HUDEP-2 (cell line): ENCODE measurements at regions not wholly inside any gene's neighbourhood (a gene's known extent, or its start where the extent isn't known, plus 50 kb on each side); places are given as distances from the start of the nearest gene placed in this dataset.
"Not testable (repeated sequence)": the region's sequence is repeated elsewhere in the genome, so short reads cannot be mapped to it uniquely, and the experiment has no call there.

Source experiments
- DNase-seq, 76 experiments: peaks; one replicate each; lab custom pipeline; 2025; ENCODE audit not compliant: unreplicated experiment in 76 of 76; lab: John Stamatoyannopoulos, UW

DNA sequence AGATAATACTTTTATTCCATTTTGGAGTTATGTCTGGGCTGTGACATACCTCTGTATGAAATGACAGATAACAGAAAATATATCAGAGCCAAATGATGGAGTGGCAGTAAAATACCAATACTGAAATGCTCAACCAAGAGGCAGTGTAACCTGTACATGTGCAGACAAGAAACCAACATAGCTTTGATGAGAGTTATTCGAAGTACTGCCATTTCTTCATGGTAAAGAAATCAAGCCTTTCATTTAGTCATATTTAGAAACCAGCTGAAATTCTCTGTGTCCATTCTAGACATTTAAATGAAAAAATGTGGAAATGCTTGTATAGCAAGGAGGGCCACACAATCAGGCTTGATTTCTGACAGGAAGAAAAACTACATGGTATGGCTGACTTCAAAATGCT lies 127.1 kb upstream of the PTPRZ1 start:
- no peak for DNase-seq

DNA sequence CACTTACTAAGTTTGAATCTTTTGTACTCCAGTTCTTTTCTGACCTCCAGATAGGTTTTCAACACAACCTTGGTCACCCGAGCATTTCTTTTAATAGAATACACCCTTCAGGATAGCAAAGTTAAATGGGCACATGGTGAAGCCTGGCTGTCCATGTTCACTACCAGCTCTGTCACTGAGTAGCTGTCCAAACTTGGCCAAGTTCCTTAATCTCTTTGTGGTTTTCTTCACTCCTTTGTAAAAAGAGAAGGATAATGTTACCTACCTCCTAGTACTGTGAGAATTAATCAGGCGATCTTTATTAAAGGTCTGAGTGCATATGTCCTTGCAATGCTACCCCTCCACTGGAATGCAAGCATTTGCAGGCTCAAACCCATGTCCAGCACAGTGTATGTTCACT lies 128.1 kb upstream of the PTPRZ1 start:
- DNase-seq: no peak

GRCh38 chr7:121744319-121744718 lies 128.6 kb upstream of the PTPRZ1 start:
- DNase-seq: no peak

GRCh38 chr7:121741896-121742295 lies 131.1 kb upstream of the PTPRZ1 start:
- DNase-seq: no peak

DNA sequence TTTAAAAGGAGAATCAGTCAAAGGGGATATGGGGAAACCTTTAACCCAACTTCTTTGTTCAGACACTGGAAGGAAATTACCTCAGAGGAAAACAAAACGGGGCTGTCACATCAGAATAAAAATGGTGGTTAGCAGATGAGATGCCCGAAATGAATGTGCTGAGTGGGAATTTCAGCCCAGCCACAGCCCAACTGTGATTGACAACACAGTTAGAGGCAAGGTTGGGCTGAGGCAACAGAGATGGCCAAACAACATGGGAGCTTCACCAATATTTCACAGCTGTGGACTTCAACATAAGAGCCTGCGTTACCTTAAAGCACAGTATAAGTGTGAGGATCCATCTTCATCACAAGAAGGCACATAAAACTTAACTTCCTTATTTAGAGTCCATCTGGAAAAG lies 133.5 kb upstream of the PTPRZ1 start:
- no peak for DNase-seq

- DNase-seq: no peak
Observed at GRCh38 chr7:121730869-121731268, 142.1 kb upstream of the PTPRZ1 start.

DNA sequence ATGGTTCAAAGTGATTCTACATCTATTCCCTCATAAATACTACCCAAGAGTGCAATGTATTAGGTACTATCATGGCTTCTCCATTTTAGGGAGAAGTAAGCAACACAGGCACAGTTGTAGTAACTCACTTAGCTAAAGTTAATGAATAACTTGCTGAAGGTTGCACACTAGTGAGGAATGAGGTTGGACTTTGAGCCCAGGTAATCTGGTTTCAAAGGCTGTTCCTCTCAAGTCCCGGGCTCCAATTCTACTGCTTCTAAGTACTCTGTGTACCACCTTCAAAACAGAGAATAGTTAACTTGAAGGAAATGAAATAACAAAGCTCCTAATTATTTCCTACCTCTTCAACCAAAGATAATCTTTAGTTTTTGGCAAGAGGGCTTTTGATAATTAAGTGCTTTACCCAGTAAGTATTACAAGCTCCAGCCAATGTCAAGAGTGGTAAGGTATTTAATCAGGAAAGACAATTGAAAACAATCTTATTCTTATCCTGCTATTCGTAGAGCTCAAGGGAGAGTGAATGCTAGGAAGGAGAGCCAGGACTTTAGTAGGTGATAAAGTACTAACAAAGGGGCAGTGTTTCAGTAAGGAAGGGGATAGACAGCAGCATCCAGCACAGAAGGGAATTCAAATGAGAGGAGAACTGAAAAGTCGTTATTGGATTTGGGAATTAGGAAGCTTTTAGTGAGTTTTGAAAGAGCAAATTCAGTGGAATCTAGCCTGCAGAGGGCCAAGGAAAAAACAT lies 158.2 kb upstream of the PTPRZ1 start:
- DNase-seq: no peak

DNA sequence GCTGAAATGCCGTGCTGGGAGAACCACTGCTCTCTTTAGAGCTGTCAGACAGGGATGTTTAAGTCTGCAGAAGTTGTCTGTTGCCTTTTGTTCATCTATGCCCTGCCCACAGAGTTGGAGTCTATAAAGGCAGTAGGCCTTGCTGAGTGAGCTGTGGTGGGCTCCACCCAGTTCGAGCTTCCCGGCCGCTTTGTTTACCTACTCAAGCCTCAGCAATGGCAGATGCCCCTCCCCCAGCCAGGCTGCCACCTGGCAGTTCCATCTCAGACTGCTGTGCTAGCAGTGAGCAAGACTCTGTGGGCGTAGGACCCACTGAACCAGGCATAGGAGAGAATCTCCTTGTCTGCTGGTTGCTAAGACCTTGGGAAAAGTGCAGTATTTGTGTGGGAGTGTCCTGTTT lies 160.0 kb upstream of the PTPRZ1 start:
- DNase-seq: not testable (repeated sequence)

DNA sequence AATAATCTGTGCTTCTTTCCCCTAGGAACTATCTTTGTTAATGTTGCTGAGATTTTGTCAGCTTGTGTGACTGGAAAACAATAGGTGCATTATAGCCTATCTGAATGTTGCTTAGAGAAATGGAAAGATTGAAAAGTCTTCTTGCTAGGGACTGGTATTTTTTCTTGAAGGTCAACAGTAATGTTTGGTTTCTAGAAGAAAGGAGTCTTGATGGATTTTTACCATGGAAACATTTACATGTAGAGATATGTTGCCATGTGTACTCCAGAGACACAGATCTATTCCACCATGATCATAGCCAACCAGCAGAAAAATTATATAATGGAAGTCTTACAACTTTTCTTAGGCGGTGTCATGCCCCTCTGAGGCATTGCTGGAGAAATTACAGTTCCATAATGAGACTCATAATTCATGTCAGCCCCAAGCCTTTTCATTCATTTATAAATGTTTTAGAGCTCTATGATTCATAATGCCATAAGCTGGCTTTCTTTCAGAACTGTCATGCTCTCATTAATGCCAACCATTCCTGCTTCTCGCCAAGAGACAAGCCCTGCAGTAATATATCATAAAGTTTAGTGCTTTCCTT lies 175.1 kb upstream of the PTPRZ1 start:
- no peak for DNase-seq

DNA sequence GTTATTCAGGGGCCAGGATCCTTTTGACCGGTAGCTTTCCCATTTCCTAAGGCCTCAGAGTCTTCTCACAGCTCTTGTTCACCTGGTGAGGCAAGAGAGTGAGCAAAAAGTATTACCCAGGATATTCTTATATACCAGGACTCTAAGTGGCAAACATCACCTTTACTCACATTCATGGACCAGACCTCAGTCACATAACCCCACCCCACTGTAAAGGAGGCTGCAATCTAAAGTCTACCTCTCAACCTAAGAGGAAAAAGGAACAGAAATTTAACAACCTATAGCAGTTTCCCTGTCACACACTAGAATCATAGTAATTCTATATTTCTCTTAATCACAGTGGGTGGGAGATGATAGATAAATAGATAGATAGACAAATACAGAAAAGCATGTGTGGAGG lies 176.0 kb upstream of the PTPRZ1 start:
- no peak for DNase-seq

GRCh38 chr7:121689749-121690148 lies 183.2 kb upstream of the PTPRZ1 start:
- DNase-seq: no peak

- no peak for DNase-seq
Observed at GRCh38 chr7:121681700-121682099, 191.3 kb upstream of the PTPRZ1 start.

- DNase-seq: no peak
Observed at GRCh38 chr7:121676168-121676567, 196.8 kb upstream of the PTPRZ1 start.

DNA sequence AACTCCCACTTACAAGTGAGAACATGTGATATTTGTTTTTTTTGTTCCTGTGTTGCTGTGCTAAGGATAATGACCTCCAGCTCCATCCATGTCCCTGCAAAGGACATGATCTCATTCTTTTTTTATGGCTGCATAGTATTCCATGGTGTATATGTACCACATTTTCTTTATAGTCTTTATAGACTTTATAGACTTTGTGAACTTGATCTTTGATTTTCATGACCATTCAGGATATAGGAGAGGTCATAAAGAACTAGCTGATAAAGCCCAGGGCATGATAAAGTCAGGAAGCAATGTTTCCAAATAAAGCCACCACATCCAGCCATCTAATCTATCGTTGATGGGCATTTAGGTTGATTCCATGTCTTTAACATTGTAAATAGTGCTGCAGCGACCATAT lies 198.5 kb upstream of the PTPRZ1 start:
- not testable (repeated sequence) for DNase-seq

DNA sequence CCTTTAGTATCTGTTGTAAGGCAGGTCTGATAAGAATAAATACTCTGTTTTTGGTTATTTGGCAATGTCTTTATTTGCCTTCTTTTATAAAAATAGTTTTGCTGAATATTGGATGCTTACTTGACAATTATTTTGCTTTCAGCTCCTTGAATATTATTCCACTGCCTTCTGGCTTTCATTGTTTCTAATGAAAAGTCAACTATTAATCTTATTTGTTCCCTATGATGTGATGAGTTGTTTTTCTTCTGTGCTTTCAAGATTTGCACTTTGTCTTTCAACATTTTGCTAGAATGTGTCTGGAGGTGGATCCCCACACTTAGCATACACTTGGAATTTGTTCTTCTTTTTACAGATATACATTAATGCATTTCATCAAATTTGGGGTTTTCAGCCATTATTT lies 203.8 kb upstream of the PTPRZ1 start:
- DNase-seq: no peak

DNA sequence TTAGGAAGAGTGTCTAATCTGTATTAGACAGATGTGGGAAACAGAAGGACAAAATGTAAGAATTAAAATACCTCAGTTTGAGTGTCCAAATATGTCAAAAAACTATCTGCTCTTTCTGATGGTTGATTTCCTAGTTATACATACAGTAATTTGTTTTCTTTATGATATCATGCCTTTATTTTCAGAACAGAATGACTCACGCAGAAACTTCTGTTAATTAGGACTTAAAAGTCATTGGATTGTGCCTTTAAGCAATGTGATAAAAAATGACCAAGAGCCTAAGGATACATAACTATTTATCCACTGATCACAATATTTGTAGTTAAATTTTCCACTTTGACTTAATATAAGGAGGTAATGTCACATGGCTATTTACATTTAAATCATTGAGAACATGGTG lies 206.7 kb upstream of the PTPRZ1 start:
- no peak for DNase-seq

- DNase-seq: no peak
Observed at GRCh38 chr7:121643320-121643719, 229.6 kb upstream of the PTPRZ1 start.

DNA sequence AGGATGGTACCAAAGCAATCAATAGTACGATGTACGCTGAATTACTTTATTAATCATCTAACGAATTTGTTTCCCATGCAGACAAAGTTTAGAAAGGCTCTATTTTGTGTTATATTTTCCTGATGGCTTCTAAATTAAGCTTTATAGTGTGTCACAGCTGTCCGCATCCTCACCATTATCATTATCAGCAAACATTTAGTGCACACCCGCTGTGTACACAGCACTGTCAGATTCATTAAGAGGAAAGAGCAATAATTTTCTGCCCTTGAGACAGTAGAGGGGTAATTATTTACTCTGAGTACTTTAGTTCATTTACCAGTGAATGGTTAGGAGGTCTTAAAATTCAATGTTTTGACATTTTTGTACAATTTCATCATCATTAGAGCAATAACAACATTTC lies 233.3 kb upstream of the PTPRZ1 start:
- DNase-seq: no peak

- DNase-seq: no peak
Observed at GRCh38 chr7:121638286-121638685, 234.7 kb upstream of the PTPRZ1 start.

DNA sequence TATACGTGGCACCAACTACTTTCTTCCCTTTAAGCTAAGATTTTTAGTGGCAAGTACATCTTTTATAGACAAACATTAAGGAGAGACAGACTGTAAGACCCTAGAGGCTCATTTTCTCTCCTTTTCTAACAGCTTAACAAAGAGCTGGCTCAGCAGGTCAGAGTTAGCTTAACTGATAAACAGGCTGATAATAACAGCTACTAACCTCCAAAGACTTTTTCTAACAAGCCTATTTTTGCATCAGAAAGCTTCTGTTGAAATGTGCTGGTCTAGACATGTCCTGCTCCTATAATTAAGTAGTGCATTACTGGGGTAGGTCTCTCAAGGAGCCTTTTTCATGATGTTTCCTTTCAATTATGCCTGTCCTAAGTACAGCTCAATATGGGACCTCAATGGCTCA lies 238.2 kb upstream of the FAM3C start:
- DNase-seq: no peak

- no peak for DNase-seq
Observed at GRCh38 chr7:121633186-121633585, 237.1 kb upstream of the FAM3C start.

GRCh38 chr7:121624958-121625357 lies 228.8 kb upstream of the FAM3C start:
- no peak for DNase-seq
